NCI-H526 treated with DMSO at 0.1 percent for 48 hours (cell line): ENCODE measurements at regions not wholly inside any gene's neighbourhood (a gene's known extent, or its start where the extent isn't known, plus 50 kb on each side); places are given as distances from the start of the nearest gene placed in this dataset.
A peak's percentile ranks its signal among the peaks of the same experiment; 100 is the strongest.
"Not testable (repeated sequence)": the region's sequence is repeated elsewhere in the genome, so short reads cannot be mapped to it uniquely, and the experiment has no call there.

Source experiments
- DNase-seq: peaks from one replicate; lab custom pipeline; 2025; lab: John Stamatoyannopoulos, UW

GRCh38 chr11:119586181-119586580 lies 142.8 kb downstream of the NECTIN1 start:
- DNase-seq: no peak

GRCh38 chr11:119585043-119585781 lies 143.8 kb downstream of the NECTIN1 start:
- peak; percentile 70 for DNase-seq

DNA sequence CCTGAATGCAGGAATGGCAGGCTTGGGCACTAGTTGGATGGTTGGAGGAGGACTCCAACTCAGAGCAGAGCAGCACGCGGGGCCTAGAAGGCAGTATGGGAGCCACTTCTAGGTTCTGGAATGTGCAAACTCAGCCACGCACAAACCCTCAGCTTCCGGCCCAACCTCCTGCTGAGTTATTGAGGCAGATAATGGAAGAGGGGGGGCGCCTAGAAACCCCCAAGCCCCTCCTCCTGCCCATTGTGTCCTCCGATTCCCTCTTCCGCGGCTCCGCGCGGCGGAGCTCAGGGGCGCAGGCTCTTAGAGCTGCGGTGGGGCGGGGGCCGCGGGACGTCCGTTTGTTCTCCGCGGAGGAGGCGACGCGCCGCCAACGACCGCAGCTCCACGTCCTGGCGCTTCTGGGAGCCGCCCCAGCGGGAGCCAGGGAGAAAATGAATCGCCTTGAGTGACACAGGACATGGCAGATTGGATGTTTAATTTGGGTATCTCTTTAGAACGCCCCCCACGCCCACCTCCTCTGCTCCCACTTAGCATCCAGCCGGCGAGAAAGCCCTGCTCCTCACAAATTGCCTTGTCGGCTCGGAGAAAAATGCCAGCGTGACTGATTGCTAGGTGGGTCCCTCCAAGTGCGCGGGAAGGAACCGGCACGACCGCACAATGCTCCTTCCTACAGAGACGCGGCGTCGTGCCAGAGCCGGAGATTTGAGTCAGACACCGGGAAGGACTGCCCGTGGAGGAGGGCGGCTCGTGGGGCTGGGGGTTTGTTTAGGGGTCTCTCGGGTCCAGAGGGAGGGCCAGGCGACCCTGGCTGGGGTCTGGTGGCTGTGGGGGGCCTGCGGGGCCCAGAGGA lies 144.6 kb downstream of the NECTIN1 start:
- peak; percentile 79 for DNase-seq

DNA sequence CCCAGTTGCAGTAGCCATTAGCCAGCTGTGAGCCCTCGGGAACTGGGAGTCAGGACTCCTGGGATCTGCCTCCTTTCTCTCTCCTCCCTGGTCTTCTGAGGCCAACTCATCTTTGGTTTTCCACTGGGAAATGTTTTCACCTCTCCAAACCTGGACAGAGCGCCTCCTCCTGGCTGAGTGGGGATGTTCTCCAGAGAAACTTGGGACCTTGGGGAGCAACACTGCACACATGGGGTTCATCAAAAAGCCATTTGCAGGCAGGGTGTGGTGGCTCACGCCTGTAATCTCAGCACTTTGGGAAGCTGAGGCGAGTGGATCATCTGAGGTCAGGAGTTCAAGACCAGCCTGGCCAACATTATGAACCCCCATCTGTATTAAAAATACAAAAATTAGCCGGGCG lies 145.4 kb downstream of the NECTIN1 start:
- DNase-seq: no peak

GRCh38 chr11:119581396-119581795 lies 147.6 kb downstream of the NECTIN1 start:
- not testable (repeated sequence) for DNase-seq

DNA sequence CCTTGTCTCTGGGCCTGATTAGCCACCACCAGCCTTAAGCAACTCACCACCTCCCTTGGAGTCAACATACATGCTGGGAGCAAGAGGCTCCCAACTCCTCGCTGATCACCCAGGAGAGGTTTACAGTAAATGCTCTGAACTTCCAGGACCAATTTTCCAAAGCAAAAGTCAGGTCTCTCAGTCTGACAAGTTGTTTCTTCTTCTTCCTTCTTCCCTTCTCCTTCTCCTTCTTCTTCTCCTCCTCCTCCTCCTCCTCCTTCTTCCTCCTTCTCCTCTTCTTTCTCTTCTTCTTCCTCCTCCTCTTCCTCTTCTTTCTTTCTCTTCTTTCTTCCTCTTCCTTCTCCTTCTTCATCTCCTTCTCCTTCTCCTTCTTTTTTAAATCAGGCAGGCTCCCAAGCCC lies 148.2 kb downstream of the NECTIN1 start:
- DNase-seq: no peak

DNA sequence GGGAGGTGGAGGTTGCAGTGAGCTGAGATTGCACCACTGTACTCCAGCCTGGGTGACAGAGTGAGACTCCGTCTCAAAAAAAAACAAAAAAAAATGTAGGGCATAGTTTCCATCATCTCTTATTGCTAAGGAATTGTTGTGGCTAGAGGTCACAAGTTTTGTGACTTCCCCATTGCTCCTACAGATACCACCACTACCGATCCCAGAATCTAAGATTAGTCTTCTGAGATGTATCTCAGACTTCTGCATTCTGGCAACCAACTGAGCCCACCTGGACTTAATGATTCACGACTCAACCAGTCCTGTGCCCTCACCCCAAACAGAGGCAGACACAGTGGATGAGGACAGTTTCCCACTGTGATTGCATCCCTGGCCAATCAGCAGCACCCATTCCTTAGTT lies 148.9 kb downstream of the NECTIN1 start:
- DNase-seq: no peak

DNA sequence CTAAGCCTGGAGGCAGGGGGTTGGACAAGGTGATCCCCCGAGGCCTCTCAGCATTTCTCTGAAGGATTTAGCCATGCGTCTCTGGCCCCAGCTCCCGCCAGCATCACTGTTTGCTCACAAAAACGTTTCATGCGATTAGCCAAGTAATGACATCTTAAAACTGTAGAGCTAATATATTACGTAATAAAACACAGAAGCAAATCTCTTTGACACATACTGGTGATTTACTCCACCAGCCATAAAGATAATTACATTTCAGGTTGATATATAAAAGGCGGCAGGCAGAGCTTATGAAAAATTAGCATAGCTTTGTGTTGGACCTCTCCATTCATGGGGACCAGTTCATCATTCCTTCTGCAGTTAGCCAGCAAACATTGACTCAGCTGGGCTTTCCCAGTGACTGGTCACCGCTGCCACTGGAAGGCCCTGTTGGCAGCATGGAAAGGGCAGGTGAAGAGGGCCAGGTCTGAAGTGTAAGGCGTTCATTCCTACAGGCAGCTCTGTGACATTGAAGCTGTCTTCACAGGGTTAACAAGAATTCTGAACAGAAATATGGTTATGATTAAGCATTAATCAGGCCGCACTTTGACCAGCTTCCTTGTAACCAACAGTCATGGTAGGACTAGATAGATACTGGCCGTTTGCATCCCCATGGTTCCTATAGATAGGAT lies 150.3 kb downstream of the NECTIN1 start:
- DNase-seq: no peak

DNA sequence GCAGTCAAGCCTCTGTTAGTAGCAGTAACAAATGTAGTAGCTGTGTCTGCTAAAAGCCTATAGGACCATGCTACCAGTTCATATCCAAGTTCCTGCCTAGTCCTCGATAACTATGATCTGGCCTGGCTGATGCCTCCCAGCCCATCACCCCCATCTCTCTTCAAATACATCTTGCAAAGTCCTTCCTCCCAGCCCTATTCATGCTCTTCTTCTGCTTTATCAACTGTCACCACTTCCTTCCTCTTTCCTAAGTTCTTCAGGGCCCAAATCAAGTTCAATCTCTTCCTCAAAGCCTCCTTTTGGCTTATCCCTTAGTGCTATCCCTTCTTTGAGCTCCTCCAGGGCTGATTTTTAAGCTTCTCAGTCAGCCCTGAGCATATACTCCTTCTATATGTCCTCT lies 150.9 kb upstream of the THY1 start:
- no peak for DNase-seq

DNA sequence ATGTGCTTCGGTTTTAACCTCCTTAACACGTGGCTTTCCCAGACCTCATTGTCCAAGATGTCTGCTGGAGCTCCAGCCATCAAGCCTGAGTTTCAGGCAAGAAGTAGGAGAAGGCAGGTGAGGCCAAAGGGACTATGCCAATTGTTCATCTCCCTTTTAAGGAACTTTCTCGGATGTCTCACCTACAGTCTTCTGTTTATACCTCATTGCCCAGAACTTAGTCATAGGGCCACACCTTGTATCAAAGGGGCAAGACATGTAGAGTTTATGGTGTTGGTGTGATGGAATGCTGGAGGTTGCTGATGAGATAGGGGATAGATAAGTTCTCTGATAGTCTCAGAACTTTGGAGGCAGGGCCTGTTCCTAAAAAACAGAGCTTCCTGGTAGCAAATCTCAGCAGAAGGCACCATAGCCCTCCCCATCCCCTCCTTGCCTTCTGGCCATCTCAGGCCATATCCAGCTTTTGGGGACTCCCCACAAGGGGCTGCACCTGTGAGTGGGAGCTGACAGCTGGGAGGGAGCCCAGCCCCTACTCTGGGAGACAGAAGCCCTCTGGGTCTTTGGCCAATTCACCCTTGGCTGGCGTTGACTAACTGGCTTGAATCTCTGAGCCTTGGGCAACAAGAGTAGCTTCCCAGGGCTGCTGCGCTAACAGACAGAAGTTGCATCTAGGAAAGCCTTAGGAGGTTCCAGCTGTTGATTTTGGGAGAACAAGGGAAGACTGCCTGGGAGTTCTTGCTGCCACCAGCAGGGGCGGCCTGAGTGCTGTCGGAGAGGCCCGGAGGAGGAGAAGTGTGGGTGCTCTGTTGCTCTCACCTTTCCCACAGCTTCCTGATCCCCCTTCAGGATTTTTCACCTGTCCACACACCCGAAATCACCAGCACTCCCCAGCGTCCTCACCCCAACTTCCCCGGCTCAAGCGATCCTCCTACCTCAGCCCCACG lies 149.8 kb upstream of the THY1 start:
- no peak for DNase-seq

DNA sequence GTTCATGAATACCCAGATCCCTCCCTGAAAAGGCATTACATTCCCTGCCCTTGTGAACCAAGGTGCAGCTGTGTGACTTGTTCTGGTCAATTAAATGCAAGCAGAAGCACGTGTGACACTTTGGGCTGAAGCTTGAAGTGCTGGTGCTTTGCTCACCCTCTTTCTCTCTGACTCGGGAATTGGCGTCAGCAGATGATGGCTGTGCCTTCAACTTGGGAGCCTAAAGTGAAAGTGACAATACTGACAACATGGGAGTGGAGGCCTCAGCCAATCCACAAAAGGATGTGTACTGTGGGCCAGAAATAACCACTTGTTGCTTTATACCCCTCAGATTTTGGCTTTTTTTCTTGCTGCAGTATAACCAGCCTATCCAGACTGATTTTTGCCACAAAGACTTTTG lies 148.3 kb upstream of the THY1 start:
- no peak for DNase-seq

DNA sequence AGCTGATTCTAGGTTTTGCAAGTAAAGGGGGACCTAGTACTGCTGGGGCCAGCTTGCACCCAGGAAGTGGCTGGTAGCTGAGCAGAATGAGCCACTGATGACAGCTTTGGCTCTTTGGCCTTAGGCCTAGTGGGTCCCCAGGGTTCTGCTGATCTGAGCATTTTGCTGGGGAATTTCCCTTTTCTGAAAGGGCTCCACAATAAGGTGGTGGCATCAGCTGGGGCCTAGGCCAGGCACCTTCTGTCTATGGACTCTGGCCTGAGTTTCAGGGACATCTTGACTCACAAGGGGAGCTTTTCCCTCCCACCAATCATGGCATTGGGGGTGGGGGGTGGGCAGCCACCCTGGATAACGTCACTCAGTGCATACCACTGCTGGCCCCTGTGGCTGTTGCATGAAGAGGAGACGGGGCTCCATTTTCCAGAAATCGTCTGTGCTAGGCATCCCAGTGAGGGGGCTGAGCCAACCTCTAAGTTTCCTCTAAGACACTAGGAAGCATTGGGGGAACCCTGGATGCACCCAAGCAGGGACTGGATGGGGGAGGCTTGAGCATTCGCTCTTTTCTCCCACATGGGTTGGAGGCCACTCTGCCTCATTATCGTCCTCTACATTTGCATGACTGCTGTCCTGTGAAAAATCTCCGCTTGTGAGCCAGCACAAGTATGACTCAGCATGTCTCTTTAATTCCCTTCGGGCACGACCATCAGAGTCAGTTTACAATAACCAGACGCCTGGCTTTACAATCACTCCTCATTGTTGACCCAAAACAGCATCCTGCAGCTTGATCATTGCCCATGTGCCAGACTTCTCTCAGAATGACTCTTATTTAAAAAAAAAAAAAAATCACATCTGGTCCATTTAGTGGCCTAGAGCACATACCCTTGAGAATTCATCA lies 145.0 kb upstream of the THY1 start:
- DNase-seq: peak; percentile 87

DNA sequence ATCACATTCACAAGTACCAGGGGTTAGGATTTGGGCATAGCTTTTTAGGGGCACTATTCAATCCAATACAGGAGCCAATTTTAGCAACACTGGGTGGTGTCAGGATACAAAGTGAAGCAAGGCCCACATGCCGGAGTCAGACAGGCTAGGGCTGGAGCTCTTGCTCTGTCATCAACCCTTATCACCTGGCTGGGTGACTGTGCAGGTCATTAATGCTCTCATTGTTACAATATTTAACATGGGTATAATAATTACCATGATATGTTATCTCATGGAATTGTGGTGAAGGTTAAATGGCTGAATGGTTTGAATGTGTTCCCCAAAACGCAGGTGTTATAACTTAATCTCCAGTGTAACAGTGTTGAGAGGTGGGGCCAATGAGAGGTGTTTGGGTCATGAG lies 143.3 kb upstream of the THY1 start:
- no peak for DNase-seq

GRCh38 chr11:119565693-119566092 lies 142.7 kb upstream of the THY1 start:
- not testable (repeated sequence) for DNase-seq

GRCh38 chr11:119560961-119561360 lies 138.0 kb upstream of the THY1 start:
- no peak for DNase-seq

DNA sequence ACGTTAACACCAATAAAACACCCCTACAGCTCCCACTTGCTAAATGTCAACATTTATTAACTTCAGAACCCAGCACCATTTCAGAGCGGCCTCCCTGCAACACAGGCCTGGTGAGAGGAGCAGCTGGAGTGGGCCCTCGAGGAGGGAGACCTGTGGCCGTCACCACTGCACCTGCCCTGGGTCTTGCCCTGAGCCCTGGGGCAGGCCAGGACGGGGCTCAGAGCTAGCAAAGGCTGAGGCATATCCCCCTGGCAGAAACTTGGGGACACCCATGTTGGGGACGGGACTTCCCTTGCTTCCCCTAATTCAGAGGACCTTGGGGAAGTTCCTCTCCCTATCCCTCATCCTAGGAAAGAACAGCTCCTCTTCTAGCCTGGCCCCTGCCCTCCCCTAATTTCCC lies 137.3 kb upstream of the THY1 start:
- no peak for DNase-seq

DNA sequence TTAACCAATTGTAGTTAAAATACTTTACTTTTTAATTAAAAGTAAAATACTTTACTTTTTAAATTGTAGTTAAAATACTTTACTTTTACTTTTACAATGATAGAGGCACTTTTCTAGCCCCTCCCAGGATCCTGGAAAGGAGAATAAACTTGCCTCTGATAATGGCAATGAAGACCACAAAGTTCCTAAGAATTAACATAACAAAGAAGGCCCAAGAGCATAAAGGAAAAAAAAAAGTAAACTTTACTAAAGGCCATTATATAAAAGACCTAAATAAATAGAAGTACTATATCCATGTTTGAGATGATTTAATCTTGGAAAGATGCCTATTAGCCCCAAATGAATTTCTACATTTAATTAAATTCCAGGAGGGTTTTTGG lies 129.1 kb upstream of the THY1 start:
- DNase-seq: no peak

DNA sequence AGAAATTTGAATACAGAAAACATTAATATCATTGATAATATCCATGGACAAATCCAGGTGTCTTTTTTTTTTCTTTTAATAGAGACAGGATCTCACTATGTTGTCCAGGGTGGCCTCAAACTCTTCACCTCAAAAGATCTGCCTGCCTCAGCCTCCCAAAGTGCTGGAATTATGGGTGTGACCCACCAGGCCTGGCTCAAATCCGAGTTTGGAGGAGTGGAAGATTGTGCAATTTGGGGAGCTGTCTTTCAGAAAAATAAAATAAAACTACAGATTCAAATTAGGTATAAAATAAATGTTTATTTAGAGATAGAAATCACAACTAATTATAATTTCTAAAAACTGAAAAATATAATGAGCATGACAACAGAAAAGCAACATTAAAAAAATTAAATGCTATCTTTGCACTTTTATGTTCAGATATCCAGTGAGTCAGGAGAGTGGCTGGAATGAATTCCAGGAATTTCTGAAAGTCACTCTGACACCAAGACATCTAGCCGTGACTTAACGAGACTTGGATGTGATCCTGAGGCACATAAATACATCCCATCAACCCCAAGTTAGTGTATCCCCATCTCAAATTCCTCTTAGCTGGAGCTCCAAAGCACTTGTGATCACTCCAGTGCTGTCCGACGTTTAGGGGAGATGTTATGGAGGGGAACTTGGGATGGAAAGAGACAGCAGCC lies 128.6 kb upstream of the THY1 start:
- DNase-seq: no peak

- DNase-seq: peak; percentile 44
Observed at GRCh38 chr11:119550053-119550752, 127.2 kb upstream of the THY1 start.

GRCh38 chr11:119547511-119547910 lies 124.5 kb upstream of the THY1 start:
- no peak for DNase-seq
